ENCODE measurements at regions not wholly inside any gene's neighbourhood (a gene's known extent, or its start where the extent isn't known, plus 50 kb on each side); places are given as distances from the start of the nearest gene placed in this dataset.

GRCh38 chr1:234996245-234996757 lies 132.3 kb downstream of the TOMM20 start:
- H3K4me1 ChIP-seq (ENCODE audit: insufficient read depth, low read length, poor library complexity, severe bottlenecking), result no peaks in the 10 kb centered on the region
- no peak for TF ChIP-seq CTCF (conservative IDR thresholded peaks at IDR 0.05; ENCODE audit: low read depth, low read length)
- TF ChIP-seq EZH2 (IDR thresholded peaks at IDR 0.05; ENCODE audit: borderline replicate concordance, low read depth, low read length, poor library complexity, severe bottlenecking), result no peak
- ChIA-PET POLR2A (ENCODE audit: low non-redundant PET) (no interaction called here), CTCF (no interaction called here)
- no peak overlapping the region for H3K27ac ChIP-seq (ENCODE audit: low read depth, low read length, poor library complexity, severe bottlenecking)
- H3K36me3 ChIP-seq (ENCODE audit: insufficient read depth, low read length, poor library complexity, severe bottlenecking), result no peaks in the 10 kb centered on the region
- BruUV-seq (replicated peaks), result no TSS peak
- intact Hi-C loops (cut with micrococcal nuclease; ENCODE audit: unreplicated experiment), result no loop called here
- H3K9me3 ChIP-seq (ENCODE audit: low read depth, low read length, poor library complexity, severe bottlenecking), result no peaks in the 10 kb centered on the region
- no peaks in the 10 kb centered on the region for H3K27me3 ChIP-seq (replicated peaks; ENCODE audit: insufficient read depth, low read depth, low read length, poor library complexity)
- no peak overlapping the region for H3K4me3 ChIP-seq (ENCODE audit: low read depth, low read length, poor library complexity, severe bottlenecking)
- no peak for DNase-seq (ENCODE audit: low spot score)

GRCh38 chr1:234994436-234995295 lies 134.0 kb downstream of the TOMM20 start:
- Histone ChIP-seq H3K4me3 (ENCODE audit: low read depth, low read length, poor library complexity, severe bottlenecking) (no peak overlapping the region), H3K27ac (ENCODE audit: low read depth, low read length, poor library complexity, severe bottlenecking) (no peak overlapping the region), H3K4me1 (ENCODE audit: insufficient read depth, low read length, poor library complexity, severe bottlenecking) (no peaks in the 10 kb centered on the region), H3K27me3 (replicated peaks; ENCODE audit: insufficient read depth, low read depth, low read length, poor library complexity) (no peaks in the 10 kb centered on the region), H3K36me3 (ENCODE audit: insufficient read depth, low read length, poor library complexity, severe bottlenecking) (no peaks in the 10 kb centered on the region), H3K9me3 (ENCODE audit: low read depth, low read length, poor library complexity, severe bottlenecking) (no peaks in the 10 kb centered on the region)
- no peak for DNase-seq (ENCODE audit: low spot score)
- BruUV-seq (replicated peaks), result no TSS peak
- POLR2A ChIA-PET (ENCODE audit: low non-redundant PET), result no interaction called here
- no peak for TF ChIP-seq EZH2 (IDR thresholded peaks at IDR 0.05; ENCODE audit: borderline replicate concordance, low read depth, low read length, poor library complexity, severe bottlenecking)
- intact Hi-C loops (cut with micrococcal nuclease; ENCODE audit: unreplicated experiment), result no loop called here
- CTCF ChIA-PET, result no interaction called here

- no peak for DNase-seq (ENCODE audit: low spot score)
- CTCF ChIA-PET, result no interaction called here
- H3K4me1 ChIP-seq (ENCODE audit: insufficient read depth, low read length, poor library complexity, severe bottlenecking), result no peaks in the 10 kb centered on the region
- intact Hi-C loops (cut with micrococcal nuclease; ENCODE audit: unreplicated experiment), result no loop called here
- H3K36me3 ChIP-seq (ENCODE audit: insufficient read depth, low read length, poor library complexity, severe bottlenecking), result no peaks in the 10 kb centered on the region
- no TSS peak for BruUV-seq (replicated peaks)
- POLR2A ChIA-PET (ENCODE audit: low non-redundant PET), result no interaction called here
- H3K27ac ChIP-seq (ENCODE audit: low read depth, low read length, poor library complexity, severe bottlenecking), result no peak overlapping the region
- no peaks in the 10 kb centered on the region for H3K9me3 ChIP-seq (ENCODE audit: low read depth, low read length, poor library complexity, severe bottlenecking)
- TF ChIP-seq CTCF (conservative IDR thresholded peaks at IDR 0.05; ENCODE audit: low read depth, low read length), result no peak
- no peak for TF ChIP-seq EZH2 (IDR thresholded peaks at IDR 0.05; ENCODE audit: borderline replicate concordance, low read depth, low read length, poor library complexity, severe bottlenecking)
- no peak overlapping the region for H3K4me3 ChIP-seq (ENCODE audit: low read depth, low read length, poor library complexity, severe bottlenecking)
- H3K27me3 ChIP-seq (replicated peaks; ENCODE audit: insufficient read depth, low read depth, low read length, poor library complexity), result no peaks in the 10 kb centered on the region
Measured at GRCh38 chr1:234992065-234992464, 136.6 kb downstream of the TOMM20 start.
